ENCODE measurements at regions not wholly inside any gene's neighbourhood (a gene's known extent, or its start where the extent isn't known, plus 50 kb on each side); places are given as distances from the start of the nearest gene placed in this dataset.

DNA sequence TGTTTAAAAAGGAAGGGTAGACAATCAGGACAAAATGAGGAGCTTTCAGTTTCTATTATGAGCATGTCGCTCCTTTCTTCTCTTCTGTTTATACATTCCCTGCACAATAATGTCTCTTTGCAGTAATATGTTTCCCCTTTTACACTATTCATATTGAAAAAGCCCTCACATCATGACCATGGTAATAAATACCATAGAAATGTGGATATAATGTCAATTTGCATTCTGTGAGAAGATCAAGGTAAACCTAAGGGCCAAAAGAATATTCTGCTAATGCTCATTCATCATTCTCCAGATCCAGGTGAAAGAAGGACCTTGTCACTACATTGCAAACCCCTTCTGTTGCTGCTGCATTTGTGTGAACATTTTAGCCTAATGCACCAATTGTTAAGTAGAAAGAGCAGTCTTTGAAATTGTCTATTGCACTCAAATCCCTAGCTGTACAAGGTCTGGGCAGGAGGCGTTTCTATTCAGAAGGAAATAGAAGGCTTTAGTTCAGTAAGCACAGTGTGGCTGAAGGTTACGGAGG lies 117.6 kb upstream of the SOX21 start:
- intact Hi-C loops (cut with DNase I) = no loop called here
- Histone ChIP-seq H3K9me3 (no peaks in the 10 kb centered on the region), H3K27ac (no peak overlapping the region), H3K27me3 (no peaks in the 10 kb centered on the region), H3K4me3 (no peak overlapping the region), H3K4me1 (ENCODE audit: insufficient read depth) (no peaks in the 10 kb centered on the region), H3K36me3 (no peaks in the 10 kb centered on the region)
- no peak for DNase-seq
- WGBS, 3 donors = 76 to 81% (median 76%) methylated on average over 3 of the region's 3 CpGs
- no peak for TF ChIP-seq POLR2A (IDR thresholded peaks at IDR 0.05)
- no peak for TF ChIP-seq CTCF (IDR thresholded peaks at IDR 0.05)
- TF ChIP-seq EP300 (IDR thresholded peaks at IDR 0.05) = no peak

GRCh38 chr13:94829185-94829836 lies 117.0 kb upstream of the SOX21 start:
- no peaks in the 10 kb centered on the region for H3K36me3 ChIP-seq
- no peak overlapping the region for H3K4me3 ChIP-seq
- TF ChIP-seq CTCF (IDR thresholded peaks at IDR 0.05) (no peak), EP300 (IDR thresholded peaks at IDR 0.05) (no peak), POLR2A (IDR thresholded peaks at IDR 0.05) (no peak)
- no peak for DNase-seq
- no peaks in the 10 kb centered on the region for H3K9me3 ChIP-seq
- H3K4me1 ChIP-seq (ENCODE audit: insufficient read depth) = no peaks in the 10 kb centered on the region
- 53 to 65% (median 54%) methylated on average over 12 of the region's 12 CpGs for WGBS, 3 donors
- intact Hi-C loops (cut with DNase I) = no loop called here
- no peaks in the 10 kb centered on the region for H3K27me3 ChIP-seq
- no peak overlapping the region for H3K27ac ChIP-seq

- TF ChIP-seq EP300 (IDR thresholded peaks at IDR 0.05) = no peak
- TF ChIP-seq POLR2A (IDR thresholded peaks at IDR 0.05) = no peak
- no peak for TF ChIP-seq CTCF (IDR thresholded peaks at IDR 0.05)
- Histone ChIP-seq H3K27me3 (no peaks in the 10 kb centered on the region), H3K4me1 (ENCODE audit: insufficient read depth) (no peaks in the 10 kb centered on the region), H3K4me3 (no peak overlapping the region), H3K9me3 (no peaks in the 10 kb centered on the region), H3K27ac (no peak overlapping the region), H3K36me3 (no peaks in the 10 kb centered on the region)
- 62 to 69% (median 65%) methylated on average over 2 of the region's 2 CpGs for WGBS, 3 donors
- no peak for DNase-seq
- intact Hi-C loops (cut with DNase I) = no loop called here
These were observed 115.2 kb upstream of the SOX21 start for GRCh38 chr13:94827566-94827965.

- Histone ChIP-seq H3K27me3 (no peaks in the 10 kb centered on the region), H3K27ac (no peak overlapping the region), H3K4me3 (no peak overlapping the region), H3K36me3 (no peaks in the 10 kb centered on the region), H3K4me1 (ENCODE audit: insufficient read depth) (no peaks in the 10 kb centered on the region), H3K9me3 (no peaks in the 10 kb centered on the region)
- peak; percentile 34 to 74 (median 53) for DNase-seq
- WGBS, 3 donors = 6 to 7% (median 6%) methylated on average over 5 of the region's 5 CpGs
- intact Hi-C loops (cut with DNase I) = no loop called here
- TF ChIP-seq EP300 (IDR thresholded peaks at IDR 0.05) (no peak), CTCF (IDR thresholded peaks at IDR 0.05) (no peak), POLR2A (IDR thresholded peaks at IDR 0.05) (no peak)
These were observed 113.2 kb upstream of the SOX21 start for GRCh38 chr13:94825507-94825906.
